ENCODE measurements at regions not wholly inside any gene's neighbourhood (a gene's known extent, or its start where the extent isn't known, plus 50 kb on each side); places are given as distances from the start of the nearest gene placed in this dataset.

- TF ChIP-seq CTCF (IDR thresholded peaks at IDR 0.05; ENCODE audit: control extremely low read depth in 1 of 3, insufficient read depth in 1 of 3, low read depth in 1 of 3, low read length in 3 of 3) (no peak), POU5F1 (IDR thresholded peaks at IDR 0.05; ENCODE audit: low read depth, low read length) (no peak), TAF1 (IDR thresholded peaks at IDR 0.05; ENCODE audit: low read depth, low read length) (no peak), POLR2A (IDR thresholded peaks at IDR 0.05; ENCODE audit: control extremely low read depth in 1 of 2, low read depth in 2 of 2, low read length in 2 of 2) (no peak), BCL11A (IDR thresholded peaks at IDR 0.05; ENCODE audit: low read depth in 2 of 2, low read length in 2 of 2) (no peak)
Measured at GRCh38 chr15:93982226-93982727, 249.1 kb upstream of the MCTP2 start (continued).

Data from H1 (cell line).